ENCODE measurements at regions not wholly inside any gene's neighbourhood (a gene's known extent, or its start where the extent isn't known, plus 50 kb on each side); places are given as distances from the start of the nearest gene placed in this dataset.
"Not testable (repeated sequence)": the region's sequence is repeated elsewhere in the genome, so short reads cannot be mapped to it uniquely, and the experiment has no call there.

DNA sequence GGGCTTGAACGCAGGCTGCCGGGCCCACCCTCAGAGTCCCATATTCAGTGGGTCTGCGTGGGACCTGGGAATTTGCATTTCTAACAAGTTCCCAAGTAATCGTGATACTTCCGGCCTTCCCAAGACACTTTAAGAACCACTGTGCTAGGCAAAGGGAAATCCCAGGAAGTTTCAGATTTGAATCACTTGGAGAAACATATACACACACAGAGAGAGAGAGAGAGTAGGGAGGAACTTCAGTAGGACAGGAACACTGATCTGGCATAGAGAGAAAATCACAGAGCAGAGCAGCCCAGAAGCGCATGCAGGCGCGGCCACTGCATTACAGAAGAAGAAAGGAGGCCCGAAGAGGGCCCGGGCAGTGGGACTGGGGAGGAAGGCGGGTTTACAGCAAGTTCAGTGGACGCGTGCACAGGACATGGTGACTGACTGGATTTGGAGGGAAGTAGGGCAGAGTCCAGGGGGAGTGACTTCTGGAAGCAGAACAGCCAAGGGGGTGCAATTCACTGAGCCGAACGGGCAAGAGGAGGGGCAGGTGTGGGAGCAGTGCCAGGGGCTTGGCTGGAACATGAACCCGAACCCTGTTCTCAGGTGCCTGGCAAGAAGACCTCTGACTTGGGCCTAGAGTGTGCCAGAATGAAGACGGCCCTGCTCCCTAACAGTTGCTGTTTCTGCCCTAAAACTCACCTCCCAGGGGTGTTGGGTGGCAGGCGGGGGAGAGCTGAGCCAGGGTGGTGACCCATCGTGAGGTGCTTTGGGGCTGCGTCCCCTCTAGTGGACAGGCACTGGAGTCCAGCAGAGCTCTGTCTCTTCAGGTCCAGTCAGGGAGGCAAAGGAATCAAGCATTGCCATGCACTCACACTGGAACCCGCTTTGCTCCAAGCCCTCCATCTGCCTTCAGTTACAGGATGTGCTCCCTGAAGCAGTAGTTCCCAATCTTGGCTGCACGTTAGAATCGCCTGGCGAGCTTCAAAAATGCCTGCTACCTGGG is 101.3 kb upstream of the HES1 start:
- H3K27me3 ChIP-seq = no peaks in the 10 kb centered on the region
- no peak for TF ChIP-seq POLR2A (IDR thresholded peaks at IDR 0.05)
- TF ChIP-seq, protein P1, sequence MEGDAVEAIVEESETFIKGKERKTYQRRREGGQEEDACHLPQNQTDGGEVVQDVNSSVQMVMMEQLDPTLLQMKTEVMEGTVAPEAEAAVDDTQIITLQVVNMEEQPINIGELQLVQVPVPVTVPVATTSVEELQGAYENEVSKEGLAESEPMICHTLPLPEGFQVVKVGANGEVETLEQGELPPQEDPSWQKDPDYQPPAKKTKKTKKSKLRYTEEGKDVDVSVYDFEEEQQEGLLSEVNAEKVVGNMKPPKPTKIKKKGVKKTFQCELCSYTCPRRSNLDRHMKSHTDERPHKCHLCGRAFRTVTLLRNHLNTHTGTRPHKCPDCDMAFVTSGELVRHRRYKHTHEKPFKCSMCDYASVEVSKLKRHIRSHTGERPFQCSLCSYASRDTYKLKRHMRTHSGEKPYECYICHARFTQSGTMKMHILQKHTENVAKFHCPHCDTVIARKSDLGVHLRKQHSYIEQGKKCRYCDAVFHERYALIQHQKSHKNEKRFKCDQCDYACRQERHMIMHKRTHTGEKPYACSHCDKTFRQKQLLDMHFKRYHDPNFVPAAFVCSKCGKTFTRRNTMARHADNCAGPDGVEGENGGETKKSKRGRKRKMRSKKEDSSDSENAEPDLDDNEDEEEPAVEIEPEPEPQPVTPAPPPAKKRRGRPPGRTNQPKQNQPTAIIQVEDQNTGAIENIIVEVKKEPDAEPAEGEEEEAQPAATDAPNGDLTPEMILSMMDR (IDR thresholded peaks at IDR 0.05) = no peak
- no peaks in the 10 kb centered on the region for H3K4me1 ChIP-seq
- H3K9me3 ChIP-seq = no peaks in the 10 kb centered on the region
- H3K36me3 ChIP-seq (ENCODE audit: low read depth, missing control alignments) = no peaks in the 10 kb centered on the region
- H3K4me3 ChIP-seq = no peak overlapping the region
- 94 to 95% methylated on average over 23 to 24 of the region's 24 CpGs for WGBS, 2 donors
- H3K27ac ChIP-seq = no peak overlapping the region
- no peak for DNase-seq
- intact Hi-C loops (cut with DNase I; ENCODE audit: low total_unique reads) = no loop called here

DNA sequence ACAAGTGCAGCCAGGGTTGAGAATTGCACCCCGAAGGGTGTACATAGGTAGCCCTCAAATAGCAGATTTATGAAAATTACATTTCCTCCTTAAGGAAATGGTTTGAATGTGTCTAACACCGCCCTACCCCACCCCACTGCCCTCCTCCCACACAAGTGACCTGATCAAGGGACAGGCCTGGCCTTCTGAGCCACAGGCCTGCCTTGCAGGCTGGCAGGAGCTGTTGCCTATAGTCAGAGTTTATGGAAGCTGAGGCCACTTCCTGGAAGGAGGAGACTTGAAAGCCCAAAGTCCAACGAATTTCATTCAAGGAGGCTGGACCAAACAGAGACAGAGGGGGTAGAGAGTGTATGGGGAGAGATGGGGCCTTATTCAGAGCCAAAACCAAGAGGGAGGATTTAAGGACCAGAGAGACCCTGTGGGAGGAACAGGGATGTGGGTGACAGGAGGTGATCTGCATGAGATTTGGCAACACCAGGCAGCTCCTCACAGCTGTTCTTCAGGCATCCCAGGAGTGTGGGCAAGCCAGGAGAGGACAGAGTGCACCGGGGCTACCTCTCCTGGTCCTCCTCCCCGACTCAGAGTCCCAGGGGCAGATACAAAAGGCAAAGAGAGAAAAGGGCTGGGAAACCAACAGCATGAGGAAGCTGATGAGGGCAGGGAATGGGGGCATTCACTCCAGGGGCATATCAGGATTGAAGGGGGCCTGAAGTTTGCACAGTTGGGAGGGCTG is 100.4 kb upstream of the HES1 start:
- H3K27me3 ChIP-seq = no peaks in the 10 kb centered on the region
- no peak overlapping the region for H3K4me3 ChIP-seq
- TF ChIP-seq, protein P1 (IDR thresholded peaks at IDR 0.05) = no peak
- TF ChIP-seq POLR2A (IDR thresholded peaks at IDR 0.05) = no peak
- no peaks in the 10 kb centered on the region for H3K36me3 ChIP-seq (ENCODE audit: low read depth, missing control alignments)
- DNase-seq = no peak
- H3K27ac ChIP-seq = no peak overlapping the region
- no peaks in the 10 kb centered on the region for H3K9me3 ChIP-seq
- intact Hi-C loops (cut with DNase I; ENCODE audit: low total_unique reads) = no loop called here
- WGBS, 2 donors = 61 to 62% methylated on average over 5 of the region's 5 CpGs
- H3K4me1 ChIP-seq = no peaks in the 10 kb centered on the region

DNA sequence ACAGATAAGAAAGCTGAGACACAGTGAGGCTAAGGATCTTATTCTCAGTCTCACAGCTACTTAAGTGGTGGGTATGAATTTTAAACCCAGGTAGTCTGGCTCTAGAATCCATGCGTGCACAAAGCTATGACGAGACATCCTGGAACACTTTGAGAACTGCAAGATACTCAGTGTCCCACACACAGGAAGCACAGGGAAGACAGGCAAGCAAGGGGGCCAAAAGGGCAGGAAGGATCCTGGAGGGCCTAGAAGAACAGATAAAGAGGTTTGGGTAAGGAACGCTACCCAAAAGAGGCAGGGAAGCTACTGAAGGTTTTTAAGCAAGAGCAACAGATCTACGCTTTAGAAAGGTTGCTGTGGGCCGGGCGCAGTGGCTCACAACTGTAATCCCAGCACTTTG is 99.1 kb upstream of the HES1 start:
- 94% methylated on average over 6 of the region's 6 CpGs for WGBS, 2 donors
- DNase-seq = no peak
- intact Hi-C loops (cut with DNase I; ENCODE audit: low total_unique reads) = no loop called here

DNA sequence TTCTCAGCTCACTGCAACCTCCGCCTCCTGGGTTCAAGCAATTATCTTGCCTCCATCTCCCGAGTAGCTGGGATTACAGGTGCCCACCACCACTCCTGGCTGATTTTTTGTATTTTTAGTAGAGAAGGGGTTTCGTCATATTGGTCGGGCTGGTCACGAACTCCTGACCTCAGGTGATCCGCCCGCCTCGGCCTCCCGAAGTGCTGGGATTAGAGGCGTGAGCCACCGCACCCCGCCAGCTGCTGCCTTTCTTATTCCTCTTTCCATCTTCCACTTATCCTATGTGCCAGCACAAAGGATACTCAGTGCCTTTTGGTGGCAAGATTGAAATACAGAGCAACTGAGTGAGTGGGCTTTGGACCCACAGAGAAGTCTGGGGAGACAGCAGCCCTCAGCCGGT is 97.6 kb upstream of the HES1 start:
- WGBS, 2 donors = 93 to 96% methylated on average over 13 of the region's 13 CpGs
- H3K4me3 ChIP-seq; H3K9me3 ChIP-seq; DNase-seq; H3K4me1 ChIP-seq; H3K27ac ChIP-seq; H3K27me3 ChIP-seq; intact Hi-C loops (cut with DNase I; ENCODE audit: low total_unique reads); H3K36me3 ChIP-seq (ENCODE audit: low read depth, missing control alignments): not testable (repeated sequence)

More for the DNA sequence above, 99.1 kb upstream of the HES1 start:
- H3K9me3 ChIP-seq = no peaks in the 10 kb centered on the region
- H3K27me3 ChIP-seq = no peaks in the 10 kb centered on the region
- H3K4me1 ChIP-seq = no peaks in the 10 kb centered on the region
- no peaks in the 10 kb centered on the region for H3K36me3 ChIP-seq (ENCODE audit: low read depth, missing control alignments)
- no peak overlapping the region for H3K4me3 ChIP-seq
- TF ChIP-seq, protein P1 (IDR thresholded peaks at IDR 0.05) = no peak
- TF ChIP-seq POLR2A (IDR thresholded peaks at IDR 0.05) = no peak
- H3K27ac ChIP-seq = no peak overlapping the region

DNA sequence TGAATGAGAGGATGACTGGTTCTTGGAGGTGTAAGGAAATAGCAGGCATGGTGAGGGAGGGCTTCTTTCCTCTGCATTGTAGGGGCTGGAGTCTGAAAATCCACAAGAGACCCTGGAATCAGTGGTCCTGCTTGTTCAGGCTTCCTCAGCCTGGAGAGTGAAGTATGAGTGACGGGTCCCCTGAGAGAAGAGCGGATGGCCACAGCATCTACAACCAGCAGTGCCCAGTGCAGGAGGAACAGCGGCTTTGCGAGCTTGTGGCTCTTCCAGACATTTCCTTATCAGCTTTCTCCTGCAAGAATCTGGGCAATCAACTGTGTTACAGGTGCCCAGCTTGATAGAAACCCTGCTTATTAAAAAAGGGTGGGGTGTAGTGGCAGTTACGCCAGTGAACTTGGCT is 97.0 kb upstream of the HES1 start:
- Histone ChIP-seq H3K4me3 (no peak overlapping the region), H3K36me3 (ENCODE audit: low read depth, missing control alignments) (no peaks in the 10 kb centered on the region), H3K27me3 (no peaks in the 10 kb centered on the region), H3K9me3 (no peaks in the 10 kb centered on the region), H3K27ac (no peak overlapping the region), H3K4me1 (no peaks in the 10 kb centered on the region)
- TF ChIP-seq, protein P1 (IDR thresholded peaks at IDR 0.05) = no peak
- no peak for TF ChIP-seq POLR2A (IDR thresholded peaks at IDR 0.05)
- WGBS, 2 donors = 92 to 94% methylated on average over 5 of the region's 5 CpGs
- intact Hi-C loops (cut with DNase I; ENCODE audit: low total_unique reads) = no loop called here
- DNase-seq = no peak
